A549 (cell line): ENCODE measurements at regions not wholly inside any gene's neighbourhood (a gene's known extent, or its start where the extent isn't known, plus 50 kb on each side); places are given as distances from the start of the nearest gene placed in this dataset.

Source experiments
- CHD2 ChIP-seq: fragments of 150-350 bp; IDR thresholded peaks from 2 replicates; pipeline ENCODE4 v1.6.1; 2014; ENCODE audit warnings: low read length; ENCODE audit not compliant: partially characterized antibody
- CTCF ChIP-seq: fragments of >200 bp; sonication (Bioruptor Twin); formaldehyde crosslinking; IDR thresholded peaks from 3 replicates; pipeline ENCODE4 v1.5.1; 2016
- ESRRA ChIP-seq: fragments of 150-350 bp; IDR thresholded peaks from 2 replicates; pipeline ENCODE4 v1.6.1; 2014; ENCODE audit warnings: mild to moderate bottlenecking, low read length, borderline replicate concordance
- JUNB ChIP-seq: fragments of >200 bp; sonication (Bioruptor Twin); formaldehyde crosslinking; IDR thresholded peaks from 2 replicates; pipeline ENCODE4 v1.6.1; 2016
- POLR2A ChIP-seq: IDR thresholded peaks from 2 replicates; pipeline ENCODE4 v1.6.1; 2012; ENCODE audit warnings: mild to moderate bottlenecking, low read length
- RCOR1 ChIP-seq: fragments of 150-350 bp; IDR thresholded peaks from 2 replicates; pipeline ENCODE4 v1.6.1; 2014; ENCODE audit warnings: antibody characterized with exemption, low read length, low read depth
- ZSCAN20 ChIP-seq: fragments of 250-450 bp; sonication (Bioruptor Pico); IDR thresholded peaks from 2 replicates; pipeline ENCODE4 v1.8.0; 2022; ENCODE audit warnings: mild to moderate bottlenecking, moderate library complexity

- TF ChIP-seq ESRRA (no peak), CTCF (no peak), CHD2 (no peak), ZSCAN20 (no peak), POLR2A (no peak), RCOR1 (no peak), JUNB (no peak)
These were observed 179.4 kb downstream of the MAF start for GRCh38 chr16:79421126-79421525.
